ENCODE measurements at regions not wholly inside any gene's neighbourhood (a gene's known extent, or its start where the extent isn't known, plus 50 kb on each side); places are given as distances from the start of the nearest gene placed in this dataset.

GRCh38 chr18:65279668-65280305 lies 471.0 kb upstream of the CDH7 start:
- Histone ChIP-seq H3K9ac (ENCODE audit: low read depth in 2 of 2, low read length in 2 of 2) (no peak overlapping the region), H3K9me3 (no peaks in the 10 kb centered on the region), H3K4me3 (no peak overlapping the region), H3K27me3 (no peaks in the 10 kb centered on the region), H3K27ac (no peak overlapping the region), H3K36me3 (no peaks in the 10 kb centered on the region), H3K4me1 (no peaks in the 10 kb centered on the region)
- intact Hi-C loops (cut with DNase I) = no loop called here
- TF ChIP-seq CTCF (IDR thresholded peaks at IDR 0.05) = no peak
- no peak for DNase-seq

GRCh38 chr18:65278939-65279667 lies 471.7 kb upstream of the CDH7 start:
- H3K36me3 ChIP-seq = no peaks in the 10 kb centered on the region
- H3K9ac ChIP-seq (ENCODE audit: low read depth in 2 of 2, low read length in 2 of 2) = no peak overlapping the region
- intact Hi-C loops (cut with DNase I) = no loop called here
- H3K4me3 ChIP-seq = no peak overlapping the region
- no peak for TF ChIP-seq CTCF (IDR thresholded peaks at IDR 0.05)
- DNase-seq = no peak
- no peaks in the 10 kb centered on the region for H3K4me1 ChIP-seq
- H3K27me3 ChIP-seq = no peaks in the 10 kb centered on the region
- H3K27ac ChIP-seq = no peak overlapping the region
- no peaks in the 10 kb centered on the region for H3K9me3 ChIP-seq

- H3K27ac ChIP-seq = no peak overlapping the region
- DNase-seq = no peak
- H3K9me3 ChIP-seq = no peaks in the 10 kb centered on the region
- no peak for TF ChIP-seq CTCF (IDR thresholded peaks at IDR 0.05)
- no peak overlapping the region for H3K4me3 ChIP-seq
- no peak overlapping the region for H3K9ac ChIP-seq (ENCODE audit: low read depth in 2 of 2, low read length in 2 of 2)
- intact Hi-C loops (cut with DNase I) = no loop called here
- H3K27me3 ChIP-seq = no peaks in the 10 kb centered on the region
- no peaks in the 10 kb centered on the region for H3K36me3 ChIP-seq
- H3K4me1 ChIP-seq = no peaks in the 10 kb centered on the region
Measured at GRCh38 chr18:65269375-65269774, 481.4 kb upstream of the CDH7 start.

GRCh38 chr18:65265761-65266160 lies 485.1 kb upstream of the CDH7 start:
- H3K9me3 ChIP-seq = no peaks in the 10 kb centered on the region
- no peak for TF ChIP-seq CTCF (IDR thresholded peaks at IDR 0.05)
- H3K27ac ChIP-seq = no peak overlapping the region
- intact Hi-C loops (cut with DNase I) = no loop called here
- no peak for DNase-seq
- no peak overlapping the region for H3K9ac ChIP-seq (ENCODE audit: low read depth in 2 of 2, low read length in 2 of 2)
- H3K36me3 ChIP-seq = no peaks in the 10 kb centered on the region
- no peak overlapping the region for H3K4me3 ChIP-seq
- H3K4me1 ChIP-seq = no peaks in the 10 kb centered on the region
- H3K27me3 ChIP-seq = no peaks in the 10 kb centered on the region

GRCh38 chr18:65260030-65260429 lies 490.8 kb upstream of the CDH7 start:
- Histone ChIP-seq H3K27me3 (no peaks in the 10 kb centered on the region), H3K4me3 (no peak overlapping the region), H3K9ac (ENCODE audit: low read depth in 2 of 2, low read length in 2 of 2) (no peak overlapping the region), H3K4me1 (no peaks in the 10 kb centered on the region), H3K36me3 (no peaks in the 10 kb centered on the region), H3K27ac (no peak overlapping the region), H3K9me3 (no peaks in the 10 kb centered on the region)
- no peak for TF ChIP-seq CTCF (IDR thresholded peaks at IDR 0.05)
- intact Hi-C loops (cut with DNase I) = no loop called here
- no peak for DNase-seq

Measured in colonic mucosa (tissue), 4 donors.